ENCODE measurements at regions not wholly inside any gene's neighbourhood (a gene's known extent, or its start where the extent isn't known, plus 50 kb on each side); places are given as distances from the start of the nearest gene placed in this dataset.

DNA sequence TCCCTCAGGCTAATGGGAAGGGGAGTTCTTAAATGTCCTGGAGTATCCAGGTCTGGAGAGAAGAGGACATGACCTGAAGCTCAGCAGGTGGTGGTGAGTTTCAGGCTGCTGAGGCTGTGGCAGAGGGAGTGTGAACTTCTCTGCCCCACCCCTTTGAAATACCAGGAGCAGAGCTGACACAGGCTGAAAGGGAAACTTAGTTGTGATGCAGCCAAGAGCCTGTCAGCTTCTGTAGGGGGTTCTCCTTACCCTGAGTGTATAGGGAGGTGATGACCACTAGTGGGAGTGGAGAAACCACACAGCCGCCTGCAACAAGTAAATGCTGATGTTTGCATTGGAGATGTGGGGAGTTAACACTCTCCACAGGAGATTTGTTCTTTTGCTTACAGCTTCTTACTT, 152.3 kb downstream of the FCRL5 start:
- TF ChIP-seq EZH2 (IDR thresholded peaks at IDR 0.05; ENCODE audit: low read length, missing control alignments), result no peak
- TF ChIP-seq, protein P1, sequence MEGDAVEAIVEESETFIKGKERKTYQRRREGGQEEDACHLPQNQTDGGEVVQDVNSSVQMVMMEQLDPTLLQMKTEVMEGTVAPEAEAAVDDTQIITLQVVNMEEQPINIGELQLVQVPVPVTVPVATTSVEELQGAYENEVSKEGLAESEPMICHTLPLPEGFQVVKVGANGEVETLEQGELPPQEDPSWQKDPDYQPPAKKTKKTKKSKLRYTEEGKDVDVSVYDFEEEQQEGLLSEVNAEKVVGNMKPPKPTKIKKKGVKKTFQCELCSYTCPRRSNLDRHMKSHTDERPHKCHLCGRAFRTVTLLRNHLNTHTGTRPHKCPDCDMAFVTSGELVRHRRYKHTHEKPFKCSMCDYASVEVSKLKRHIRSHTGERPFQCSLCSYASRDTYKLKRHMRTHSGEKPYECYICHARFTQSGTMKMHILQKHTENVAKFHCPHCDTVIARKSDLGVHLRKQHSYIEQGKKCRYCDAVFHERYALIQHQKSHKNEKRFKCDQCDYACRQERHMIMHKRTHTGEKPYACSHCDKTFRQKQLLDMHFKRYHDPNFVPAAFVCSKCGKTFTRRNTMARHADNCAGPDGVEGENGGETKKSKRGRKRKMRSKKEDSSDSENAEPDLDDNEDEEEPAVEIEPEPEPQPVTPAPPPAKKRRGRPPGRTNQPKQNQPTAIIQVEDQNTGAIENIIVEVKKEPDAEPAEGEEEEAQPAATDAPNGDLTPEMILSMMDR (conservative IDR thresholded peaks at IDR 0.05 in 1 of 2, IDR thresholded peaks at IDR 0.05 in 1 of 2; ENCODE audit: low read depth in 1 of 2, low read length in 2 of 2), result no peak

Measured in fibroblast of lung (primary cell).